Peyer's patch (tissue), 4 donors: ENCODE measurements at regions not wholly inside any gene's neighbourhood (a gene's known extent, or its start where the extent isn't known, plus 50 kb on each side); places are given as distances from the start of the nearest gene placed in this dataset.
"Not testable (repeated sequence)": the region's sequence is repeated elsewhere in the genome, so short reads cannot be mapped to it uniquely, and the experiment has no call there.

ENCODE experiments used
- DNase-seq, 3 donors: peaks; one replicate each; pipeline ENCODE4 v3.0.0-alpha.2; 2017 to 2019
- H3K27ac ChIP-seq, 4 donors: fragments of 200-600 bp; sonication (generic); one replicate each; pipeline ENCODE4 v1.5.1; 2016 to 2019
- H3K27me3 ChIP-seq, 2 donors: fragments of 200-600 bp; sonication (generic); one replicate each; pipeline ENCODE4 v1.5.1; 2019
- H3K36me3 ChIP-seq, 3 donors: fragments of 200-600 bp; sonication (generic); one replicate each; pipeline ENCODE4 v1.5.1; 2016 to 2019
- H3K4me1 ChIP-seq, 4 donors: fragments of 200-600 bp; sonication (generic); one replicate each; pipeline ENCODE4 v1.5.1; 2016 to 2019
- H3K4me3 ChIP-seq, 4 donors: fragments of 200-600 bp; sonication (generic); 1 replicate in 3 of 4; 2 replicates in 1 of 4; pipeline ENCODE4 v1.5.1; 2016 to 2019; ENCODE audit warnings: mild to moderate bottlenecking in 1 of 4
- H3K9me3 ChIP-seq, 4 donors: fragments of 200-600 bp; sonication (generic); one replicate each; pipeline ENCODE4 v1.5.1; 2016 to 2019; ENCODE audit warnings: mild to moderate bottlenecking in 1 of 4
- CTCF ChIP-seq, 6 experiments: fragments of 450-650 bp in 4 of 6; fragments of 200-600 bp in 2 of 6; sonication (generic) in 1 of 6; IDR thresholded peaks; one replicate each; pipeline ENCODE4 v1.5.1; 2017 to 2019; ENCODE audit warnings: antibody characterized with exemption in 6 of 6, mild to moderate bottlenecking in 3 of 6, moderate library complexity in 1 of 6
- POLR2A ChIP-seq, 2 donors: fragments of 450-650 bp; IDR thresholded peaks; one replicate each; pipeline ENCODE4 v1.5.1; 2017; ENCODE audit warnings: antibody characterized with exemption in 2 of 2, mild to moderate bottlenecking in 2 of 2, moderate library complexity in 2 of 2

- Histone ChIP-seq H3K4me3 (no peak overlapping the region), H3K27me3 (no peaks in the 10 kb centered on the region), H3K9me3 (no peaks in the 10 kb centered on the region), H3K27ac (no peak overlapping the region), H3K36me3 (no peaks in the 10 kb centered on the region), H3K4me1 (no peaks in the 10 kb centered on the region)
- DNase-seq = no peak
- no peak for TF ChIP-seq CTCF (IDR thresholded peaks at IDR 0.05)
These were observed 83.9 kb upstream of the SIPA1L2 start for GRCh38 chr1:232713785-232714184.

GRCh38 chr1:232715154-232715553, 85.2 kb upstream of the SIPA1L2 start:
- no peaks in the 10 kb centered on the region for H3K27me3 ChIP-seq
- DNase-seq = no peak
- H3K9me3 ChIP-seq = no peaks in the 10 kb centered on the region
- H3K36me3 ChIP-seq = no peaks in the 10 kb centered on the region
- no peak for TF ChIP-seq POLR2A (IDR thresholded peaks at IDR 0.05)
- no peak for TF ChIP-seq CTCF (IDR thresholded peaks at IDR 0.05)
- no peak overlapping the region for H3K4me3 ChIP-seq
- H3K4me1 ChIP-seq = no peaks in the 10 kb centered on the region
- H3K27ac ChIP-seq = no peak overlapping the region

GRCh38 chr1:232717911-232718310, 87.3 kb upstream of the MAP10 start:
- H3K27me3 ChIP-seq, H3K9me3 ChIP-seq, DNase-seq, H3K4me3 ChIP-seq, H3K4me1 ChIP-seq, H3K27ac ChIP-seq, H3K36me3 ChIP-seq: not testable (repeated sequence)

GRCh38 chr1:232718928-232719927, 86.0 kb upstream of the MAP10 start:
- no peak for DNase-seq
- Histone ChIP-seq H3K4me3 (no peak overlapping the region), H3K27ac (no peak overlapping the region), H3K36me3 (no peaks in the 10 kb centered on the region), H3K4me1 (no peaks in the 10 kb centered on the region), H3K9me3 (no peaks in the 10 kb centered on the region), H3K27me3 (no peaks in the 10 kb centered on the region)
- TF ChIP-seq CTCF (IDR thresholded peaks at IDR 0.05) (no peak), POLR2A (IDR thresholded peaks at IDR 0.05) (no peak)

GRCh38 chr1:232722626-232723025, 82.6 kb upstream of the MAP10 start:
- Histone ChIP-seq H3K9me3 (no peaks in the 10 kb centered on the region), H3K4me1 (no peaks in the 10 kb centered on the region), H3K27me3 (no peaks in the 10 kb centered on the region), H3K27ac (no peak overlapping the region), H3K36me3 (no peaks in the 10 kb centered on the region), H3K4me3 (no peak overlapping the region)
- DNase-seq = no peak
- TF ChIP-seq CTCF (IDR thresholded peaks at IDR 0.05) (no peak), POLR2A (IDR thresholded peaks at IDR 0.05) (no peak)

- TF ChIP-seq CTCF (IDR thresholded peaks at IDR 0.05) = no peak
- TF ChIP-seq POLR2A (IDR thresholded peaks at IDR 0.05) = no peak
- H3K27ac ChIP-seq = no peak overlapping the region
- DNase-seq = no peak
These were observed 79.7 kb upstream of the MAP10 start for GRCh38 chr1:232725305-232726047.

More at GRCh38 chr1:232725305-232726047, 79.7 kb upstream of the MAP10 start:
- no peaks in the 10 kb centered on the region for H3K27me3 ChIP-seq
- H3K4me3 ChIP-seq = no peak overlapping the region
- no peaks in the 10 kb centered on the region for H3K36me3 ChIP-seq
- H3K4me1 ChIP-seq = no peaks in the 10 kb centered on the region
- no peaks in the 10 kb centered on the region for H3K9me3 ChIP-seq
